HG02970 (cell line): ENCODE measurements at regions not wholly inside any gene's neighbourhood (a gene's known extent, or its start where the extent isn't known, plus 50 kb on each side); places are given as distances from the start of the nearest gene placed in this dataset.
"Not testable (repeated sequence)": the region's sequence is repeated elsewhere in the genome, so short reads cannot be mapped to it uniquely, and the experiment has no call there.

Experiments used
- ATAC-seq: cut with Tn5 transposase; IDR thresholded peaks from one replicate; pipeline ENCODE4 v1.9.1; 2021; ENCODE audit warnings: mild to moderate bottlenecking, moderate library complexity, moderate number of reproducible peaks; ENCODE audit not compliant: unreplicated experiment, low FRiP score

DNA sequence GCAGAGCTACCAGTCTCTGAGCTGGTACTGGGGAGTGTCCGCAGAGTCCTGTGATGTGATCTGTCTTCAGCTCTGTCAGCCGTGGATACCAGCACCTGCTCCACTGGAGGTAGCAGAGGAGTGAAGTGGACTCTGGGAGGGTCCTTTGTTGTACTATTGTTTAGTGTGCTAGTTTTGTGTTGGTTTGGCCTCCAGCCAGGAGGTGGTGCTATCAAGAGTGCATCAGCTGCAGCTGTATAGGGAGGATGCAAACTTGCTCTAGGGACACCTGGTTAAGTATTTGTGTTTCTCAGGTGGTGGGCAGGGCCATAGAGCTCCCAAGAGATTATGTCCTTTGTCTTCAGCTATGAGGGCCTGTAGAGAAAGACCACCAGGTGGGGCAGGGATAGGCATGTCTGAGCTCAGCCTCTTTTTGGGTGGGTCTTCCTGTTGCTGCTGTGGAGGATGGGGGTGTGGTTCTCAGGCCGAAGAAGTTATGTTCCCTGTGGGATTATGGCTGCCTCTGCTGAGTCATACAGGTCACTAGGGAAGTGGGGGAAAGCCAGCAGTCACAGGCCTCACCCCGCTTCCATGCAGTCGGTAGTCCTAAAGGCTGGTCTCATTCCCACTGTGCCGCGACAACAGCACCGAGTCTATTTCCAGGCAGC, 443.2 kb upstream of the TBL1XR1 start:
- ATAC-seq = no peak

- ATAC-seq = no peak
These were observed 443.9 kb upstream of the TBL1XR1 start for GRCh38 chr3:177641206-177641605.

GRCh38 chr3:177642042-177642803, 444.9 kb upstream of the TBL1XR1 start:
- ATAC-seq = no peak

DNA sequence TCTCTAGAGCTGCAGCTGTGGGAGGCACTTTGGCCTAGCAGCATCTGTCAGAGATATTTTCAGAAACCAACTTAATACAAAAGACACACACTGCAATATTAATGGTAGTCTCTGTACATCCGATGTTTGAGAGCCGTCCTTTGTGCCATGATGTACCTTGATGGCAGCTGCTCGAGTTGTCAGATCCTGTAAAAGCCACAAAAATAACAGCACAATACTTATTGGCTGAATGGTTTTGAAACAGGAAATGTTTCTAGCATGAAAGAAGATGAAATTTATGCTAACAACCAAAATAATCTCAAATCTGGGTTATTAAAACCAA, 445.5 kb upstream of the TBL1XR1 start:
- ATAC-seq = no peak

GRCh38 chr3:177646749-177647148, 449.5 kb upstream of the TBL1XR1 start:
- ATAC-seq = no peak

DNA sequence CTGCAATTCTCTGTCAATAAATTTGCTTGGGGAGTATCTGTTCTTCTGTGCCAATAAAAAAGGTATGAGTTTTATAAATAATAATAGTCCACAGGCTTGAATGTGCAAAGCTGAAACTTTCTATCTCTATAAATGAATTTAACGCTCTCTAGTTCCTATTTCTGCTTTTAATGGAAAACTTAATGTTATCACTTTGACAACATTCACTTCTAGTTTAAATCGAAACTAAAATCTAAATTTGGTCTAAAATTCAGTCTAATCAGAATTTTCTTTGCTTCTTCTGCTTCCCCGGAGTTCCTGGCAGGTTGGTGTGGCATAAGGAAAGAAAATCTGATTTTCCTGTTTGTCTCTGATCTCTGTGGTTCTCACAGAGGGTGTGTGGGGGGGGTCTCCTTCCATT, 450.1 kb upstream of the TBL1XR1 start:
- no peak for ATAC-seq

DNA sequence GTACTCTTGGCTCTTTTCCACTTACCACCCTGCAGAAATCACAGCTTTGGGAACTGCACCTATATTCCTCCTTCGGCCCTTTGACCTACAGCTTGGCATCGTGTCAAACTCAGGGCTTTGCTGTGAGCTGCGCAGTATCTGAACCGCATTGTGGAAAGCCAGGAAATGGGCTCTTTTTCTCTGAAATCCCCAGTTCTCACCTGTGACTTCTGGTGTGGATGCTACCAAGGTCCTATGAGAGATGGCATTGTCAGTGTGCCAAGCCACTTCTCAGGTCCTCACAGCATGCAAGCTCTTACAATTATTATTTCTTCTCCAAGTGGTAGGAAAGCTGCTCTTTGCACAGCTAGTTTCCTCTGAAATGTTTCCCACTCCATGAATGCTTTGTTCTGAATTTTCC, 450.6 kb upstream of the TBL1XR1 start:
- ATAC-seq = no peak

- ATAC-seq = no peak
These were observed 455.4 kb upstream of the TBL1XR1 start for GRCh38 chr3:177652556-177653291.

DNA sequence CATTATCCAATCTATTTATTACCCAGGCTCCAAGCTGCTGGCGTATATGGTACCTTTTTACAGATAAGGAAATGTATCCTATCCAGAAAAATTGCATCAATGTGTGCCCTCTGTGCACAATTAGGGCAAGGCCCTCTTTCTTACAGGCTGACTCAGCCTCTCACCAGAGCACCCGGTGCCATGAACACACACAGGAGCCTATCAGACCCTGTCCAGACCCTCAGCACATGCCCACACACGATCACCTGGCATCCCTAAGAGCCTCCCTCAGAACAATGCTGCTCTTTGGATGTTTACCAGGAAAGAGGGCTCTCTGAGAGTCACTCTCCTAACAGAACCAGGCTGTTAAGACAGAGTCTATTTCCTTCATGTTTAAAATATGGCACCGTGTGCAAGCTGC, 460.0 kb upstream of the TBL1XR1 start:
- no peak for ATAC-seq

GRCh38 chr3:177658354-177658753, 461.1 kb upstream of the TBL1XR1 start:
- no peak for ATAC-seq

- not testable (repeated sequence) for ATAC-seq
These were observed 467.3 kb upstream of the TBL1XR1 start for GRCh38 chr3:177664380-177665103.

- ATAC-seq = no peak
These were observed 468.0 kb upstream of the TBL1XR1 start for GRCh38 chr3:177665122-177665808.

DNA sequence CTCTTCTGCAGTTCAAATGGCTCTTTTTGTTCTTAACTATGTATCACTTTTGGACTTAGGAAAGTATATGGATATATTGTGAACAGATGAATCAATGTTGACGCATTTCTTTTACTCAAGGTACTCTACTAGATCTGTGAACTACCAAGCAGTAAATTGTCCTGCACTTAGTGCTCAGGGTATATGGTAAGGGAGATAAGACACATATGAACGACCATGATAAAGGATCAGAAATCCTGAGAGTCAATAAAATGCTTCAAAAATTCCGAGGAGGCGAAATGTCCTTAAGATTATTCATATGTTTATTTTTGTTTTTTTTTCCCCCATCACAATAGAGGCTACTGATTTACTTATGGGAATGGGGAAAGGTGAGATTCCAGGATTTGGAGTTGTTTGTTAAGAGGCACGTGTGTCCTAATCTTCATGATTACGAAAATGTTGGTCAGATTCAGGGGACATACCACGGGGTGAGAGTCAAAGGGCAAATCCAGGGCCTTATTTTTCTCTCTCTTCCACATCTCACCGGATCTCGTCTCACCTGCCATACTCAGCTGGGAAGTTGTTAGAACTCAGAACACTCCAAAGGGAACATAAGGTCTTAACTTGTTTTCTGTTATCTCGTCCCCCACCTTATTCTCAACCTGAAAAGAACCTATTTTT, 475.1 kb upstream of the TBL1XR1 start:
- no peak for ATAC-seq

DNA sequence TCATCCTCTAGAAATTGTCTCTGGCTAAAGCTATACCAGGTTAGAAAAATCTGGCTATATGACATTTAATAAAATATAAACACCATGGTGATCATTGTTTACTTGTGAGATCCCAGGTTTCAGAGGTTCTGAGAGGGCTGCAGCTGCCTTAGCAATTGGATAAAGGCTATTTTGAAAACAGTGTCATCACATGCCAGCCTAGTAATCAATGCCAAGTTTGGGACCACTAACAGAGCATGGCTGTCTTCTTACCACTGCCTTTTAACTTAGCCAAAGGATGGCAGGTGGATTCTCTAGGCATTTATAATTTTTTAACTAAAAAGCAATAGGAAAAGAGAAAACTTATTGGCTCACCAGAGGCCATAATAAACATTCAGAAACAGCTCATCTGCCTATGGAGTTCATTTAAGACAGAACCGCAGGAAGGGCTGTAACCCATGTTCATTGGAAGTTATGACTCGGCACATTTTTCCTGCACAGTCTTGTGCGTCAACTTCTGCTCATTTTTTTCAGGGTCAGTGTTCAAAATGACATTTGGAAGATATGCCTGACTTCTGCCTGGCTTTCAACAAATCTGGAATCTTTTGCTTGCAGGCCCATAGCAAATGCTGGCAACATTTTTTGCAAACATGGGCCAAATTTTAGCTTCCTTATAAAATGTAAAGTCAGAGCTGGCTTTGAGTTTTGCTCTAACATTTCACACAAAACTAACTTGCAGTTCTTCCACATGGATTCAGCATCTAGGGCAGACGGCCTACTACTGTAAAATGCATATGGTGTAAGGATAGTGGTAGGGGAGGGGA, 476.0 kb upstream of the TBL1XR1 start:
- ATAC-seq = no peak

- ATAC-seq = no peak
These were observed 476.9 kb upstream of the TBL1XR1 start for GRCh38 chr3:177674186-177674585.

DNA sequence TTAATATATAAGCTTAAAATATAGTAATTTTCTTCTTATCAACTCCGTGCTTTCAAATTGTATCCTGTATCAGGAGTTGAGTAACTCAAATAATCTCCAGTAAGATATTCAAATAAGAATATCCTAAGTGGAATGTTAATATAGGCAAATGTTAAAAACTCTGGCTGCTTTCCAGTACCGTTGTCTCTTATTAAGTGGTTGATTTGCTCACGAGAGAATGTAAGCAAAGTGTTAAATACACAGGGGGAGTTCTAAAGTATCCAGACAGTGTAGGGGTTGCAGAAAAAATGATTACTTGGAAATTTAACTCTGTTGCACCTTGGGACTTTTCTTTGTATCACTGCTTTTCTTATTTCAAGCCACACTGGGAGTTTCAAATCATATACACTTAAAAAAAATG, 478.9 kb upstream of the TBL1XR1 start:
- no peak for ATAC-seq

DNA sequence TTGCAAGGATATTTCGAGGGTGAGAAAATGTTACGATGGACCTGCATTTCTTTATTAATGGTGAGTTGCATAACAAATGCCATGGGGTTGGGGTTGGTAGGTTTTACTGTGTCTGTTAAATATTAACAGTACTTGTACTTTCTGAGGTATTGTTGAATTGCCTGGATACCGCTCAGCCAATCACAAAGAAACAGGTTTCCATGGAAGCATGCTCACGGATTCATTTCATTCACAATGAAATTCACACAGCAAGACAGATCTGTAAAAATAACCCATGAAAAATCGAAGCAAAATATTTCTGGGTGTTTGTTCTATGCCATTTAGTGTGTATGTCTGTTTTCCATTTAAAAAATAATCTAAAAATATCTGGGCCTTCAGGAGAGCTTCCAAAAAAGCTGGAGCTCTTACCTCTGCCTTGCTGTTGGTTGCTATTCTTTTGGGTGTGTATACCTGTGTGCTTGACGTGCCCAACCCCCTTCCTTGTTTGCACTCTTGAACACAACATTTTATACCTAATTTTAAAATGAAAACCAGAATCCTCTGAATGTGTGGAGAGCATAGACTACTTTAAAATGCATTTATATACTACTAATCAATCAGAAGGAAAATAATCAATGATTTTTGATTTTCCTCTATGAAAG, 479.8 kb upstream of the TBL1XR1 start:
- no peak for ATAC-seq

- ATAC-seq = no peak
These were observed 482.5 kb upstream of the TBL1XR1 start for GRCh38 chr3:177679568-177680471.
